H1 (cell line): ENCODE measurements at regions not wholly inside any gene's neighbourhood (a gene's known extent, or its start where the extent isn't known, plus 50 kb on each side); places are given as distances from the start of the nearest gene placed in this dataset.

Source experiments
- NANOG ChIP-seq: IDR thresholded peaks from 2 replicates; pipeline ENCODE4 v1.6.1; 2011; ENCODE audit warnings: low read length, low read depth, mild to moderate bottlenecking, inconsistent platforms; ENCODE audit not compliant: insufficient read depth, poor library complexity, severe bottlenecking

- TF ChIP-seq NANOG = no peak
Observed at GRCh38 chrY:13756615-13757014, 52.9 kb downstream of the TMSB4Y start (continued).
